ENCODE measurements at regions not wholly inside any gene's neighbourhood (a gene's known extent, or its start where the extent isn't known, plus 50 kb on each side); places are given as distances from the start of the nearest gene placed in this dataset.

DNA sequence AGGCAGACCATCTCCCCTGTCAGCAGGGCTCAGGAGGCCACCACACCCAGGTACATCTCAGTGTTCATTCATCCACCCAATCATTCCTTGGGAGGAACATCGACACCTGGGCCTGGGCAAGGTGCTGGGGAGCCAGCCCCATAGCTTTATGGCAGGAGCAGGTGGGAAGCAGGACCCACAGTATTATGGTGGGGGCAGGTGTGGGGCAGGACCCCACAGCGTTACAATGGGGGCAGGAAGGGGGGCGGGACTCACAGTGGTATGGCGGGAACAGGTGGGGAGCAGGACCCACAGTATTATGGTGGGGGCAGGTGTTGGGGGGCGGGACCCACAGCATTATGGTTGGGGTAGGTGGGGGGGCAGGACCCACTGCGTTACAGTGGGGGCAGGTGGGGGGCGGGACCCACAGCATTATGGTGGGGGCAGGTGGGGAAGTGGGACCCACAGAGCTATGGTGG is 128.9 kb upstream of the HS6ST1 start:
- no peak for DNase-seq (ENCODE audit: extremely low read depth, low read depth, low spot score)

- no peak for DNase-seq (ENCODE audit: extremely low read depth, low read depth, low spot score)
Measured at GRCh38 chr2:128448331-128449225, 129.9 kb upstream of the HS6ST1 start.

- no peak for DNase-seq (ENCODE audit: extremely low read depth, low read depth, low spot score)
Measured at GRCh38 chr2:128449226-128450061, 130.8 kb upstream of the HS6ST1 start.

GRCh38 chr2:128450211-128451024 is 131.8 kb upstream of the HS6ST1 start:
- DNase-seq (ENCODE audit: extremely low read depth, low read depth, low spot score) = no peak

DNA sequence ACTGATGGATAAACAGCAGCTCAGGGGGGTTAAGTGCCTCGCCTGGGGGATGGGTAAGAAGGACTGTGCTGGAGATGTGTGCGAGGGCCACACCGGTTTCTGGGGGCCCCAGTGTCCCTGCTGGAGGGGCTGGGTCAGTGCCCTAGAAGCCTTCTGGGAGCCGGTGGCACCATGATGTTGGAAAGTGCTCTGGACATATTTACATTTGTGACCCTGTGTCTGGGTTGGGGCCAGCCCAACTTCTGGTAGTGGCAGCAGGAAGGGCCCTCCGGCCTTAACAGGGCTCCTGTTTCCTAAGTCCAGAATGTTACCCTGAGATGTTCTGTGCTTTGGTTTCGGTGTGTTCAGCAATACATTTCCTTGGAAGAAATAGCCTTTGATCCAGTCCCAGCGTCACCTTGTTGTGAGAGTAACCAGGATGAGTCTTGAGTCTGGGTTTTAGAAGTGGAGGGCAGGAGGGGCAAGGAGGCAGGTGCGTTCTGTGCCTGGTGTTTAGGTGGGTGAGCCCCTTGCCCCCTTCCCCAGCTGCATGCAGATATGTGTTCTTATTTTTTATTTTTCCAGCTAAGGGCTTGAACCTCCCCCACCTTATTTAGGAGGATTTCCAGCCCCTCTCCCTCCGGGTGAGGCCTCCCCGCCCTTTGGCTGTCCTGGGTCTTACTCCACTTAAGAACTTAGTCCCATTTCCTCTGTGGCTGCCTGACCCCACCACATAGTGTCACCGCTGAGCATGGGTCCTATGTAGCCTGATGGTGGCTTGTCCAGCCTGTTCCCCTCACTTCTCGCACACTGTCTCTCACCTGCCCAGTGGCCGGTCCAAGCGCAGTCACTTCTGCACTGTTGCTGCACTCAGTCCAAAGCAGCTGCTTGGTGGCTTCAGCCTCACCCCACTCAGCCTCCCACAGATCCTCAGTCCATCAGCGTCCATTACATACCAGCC is 132.7 kb upstream of the HS6ST1 start:
- no peak for DNase-seq (ENCODE audit: extremely low read depth, low read depth, low spot score)

- no peak for DNase-seq (ENCODE audit: extremely low read depth, low read depth, low spot score)
Measured at GRCh38 chr2:128452024-128452411, 133.3 kb upstream of the HS6ST1 start.

DNA sequence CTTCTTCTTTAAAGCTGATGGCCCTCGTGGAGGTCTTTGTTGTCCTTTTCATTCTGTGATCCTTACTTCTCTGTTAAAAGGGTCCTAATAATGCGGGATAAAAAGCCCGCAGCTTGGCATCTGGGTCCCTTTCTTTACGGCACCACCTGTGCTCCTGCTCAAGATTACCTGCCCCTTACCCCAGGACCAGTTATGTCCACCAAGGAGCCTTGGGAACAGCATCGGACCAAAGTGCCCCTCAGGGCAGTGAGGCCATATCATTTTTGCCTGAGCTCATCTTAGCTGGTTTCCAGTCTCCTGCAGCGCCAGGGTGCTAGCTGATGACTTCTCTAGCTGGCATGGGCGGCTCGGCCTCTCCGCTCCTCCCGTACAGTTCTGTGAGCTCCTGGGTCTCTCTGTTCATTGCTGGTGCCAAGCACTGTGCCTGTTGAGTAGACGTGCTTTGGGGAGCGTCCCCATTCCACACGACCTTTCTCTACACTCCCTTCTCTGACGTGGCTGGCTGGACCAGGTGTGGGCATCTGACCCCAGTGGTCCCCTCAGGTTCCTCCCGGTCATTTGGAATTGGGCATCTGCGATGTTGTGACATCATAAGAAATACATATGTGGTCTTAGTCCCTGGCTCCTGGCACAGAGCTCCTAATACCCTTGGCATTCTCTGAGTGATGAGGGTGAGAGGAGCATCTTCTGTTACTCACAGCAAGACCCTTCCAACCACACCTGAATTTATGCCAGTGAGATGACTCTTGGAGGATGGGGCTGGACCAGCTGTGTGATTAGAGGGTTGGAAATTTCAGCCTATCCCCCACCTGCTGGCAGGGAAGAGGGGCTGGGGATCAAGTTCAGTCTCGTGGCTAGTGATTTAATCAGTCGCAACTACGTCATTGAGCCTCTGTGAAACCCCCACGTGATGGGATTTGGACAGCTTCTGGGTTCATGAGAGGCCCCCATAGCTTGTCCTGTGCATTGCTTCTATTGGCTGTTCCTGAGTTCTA is 134.2 kb upstream of the HS6ST1 start:
- no peak for DNase-seq (ENCODE audit: extremely low read depth, low read depth, low spot score)

- no peak for DNase-seq (ENCODE audit: extremely low read depth, low read depth, low spot score)
Measured at GRCh38 chr2:128454980-128455720, 136.5 kb upstream of the HS6ST1 start.

DNA sequence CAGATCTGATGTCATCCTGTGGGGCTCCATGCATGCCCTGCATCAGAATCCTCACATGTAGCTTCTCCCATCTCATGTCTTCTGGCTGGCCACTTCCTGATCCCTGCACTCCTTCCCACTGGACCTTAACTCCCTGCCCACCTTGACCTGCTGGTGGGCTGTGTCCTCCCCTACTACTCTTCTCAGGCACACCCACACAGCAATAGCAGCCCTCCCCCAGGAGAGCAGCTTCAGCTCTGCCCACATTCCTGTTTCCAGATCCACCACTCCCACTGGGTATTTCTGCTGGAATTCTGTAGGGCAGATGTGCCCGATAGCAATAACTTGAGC is 137.0 kb upstream of the HS6ST1 start:
- no peak for DNase-seq (ENCODE audit: extremely low read depth, low read depth, low spot score)

- DNase-seq (ENCODE audit: extremely low read depth, low read depth, low spot score) = no peak
Measured at GRCh38 chr2:128456281-128456680, 137.6 kb upstream of the HS6ST1 start.

DNA sequence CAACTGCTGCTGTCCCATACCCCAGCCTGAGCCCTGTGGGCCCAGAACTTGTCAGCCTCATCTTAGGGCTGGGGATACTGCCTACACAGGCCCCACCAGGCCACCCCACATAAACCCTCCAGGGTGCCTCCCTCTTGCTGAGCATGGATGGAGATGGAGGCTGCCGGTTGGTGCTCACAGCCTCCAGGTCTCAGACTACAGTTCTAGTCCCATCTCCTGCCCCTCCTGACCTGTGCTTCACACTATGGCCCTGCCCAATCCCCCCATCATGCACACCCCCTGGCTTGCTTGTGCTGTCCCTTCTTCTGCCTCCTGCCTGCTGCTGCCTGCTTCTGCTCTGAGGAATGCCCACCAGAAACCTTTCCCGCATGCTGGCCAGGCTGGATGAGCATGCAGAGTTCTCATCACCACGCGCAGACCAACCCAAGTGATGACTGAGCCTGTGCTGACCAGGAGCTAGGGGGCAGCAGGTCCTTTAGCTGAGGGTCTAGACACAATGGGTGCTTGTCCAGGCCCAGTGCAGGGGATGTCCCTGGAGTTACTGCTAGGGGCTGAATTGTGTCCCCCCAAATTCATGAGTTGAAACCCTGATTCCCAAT is 138.4 kb upstream of the HS6ST1 start:
- DNase-seq (ENCODE audit: extremely low read depth, low read depth, low spot score) = no peak

DNA sequence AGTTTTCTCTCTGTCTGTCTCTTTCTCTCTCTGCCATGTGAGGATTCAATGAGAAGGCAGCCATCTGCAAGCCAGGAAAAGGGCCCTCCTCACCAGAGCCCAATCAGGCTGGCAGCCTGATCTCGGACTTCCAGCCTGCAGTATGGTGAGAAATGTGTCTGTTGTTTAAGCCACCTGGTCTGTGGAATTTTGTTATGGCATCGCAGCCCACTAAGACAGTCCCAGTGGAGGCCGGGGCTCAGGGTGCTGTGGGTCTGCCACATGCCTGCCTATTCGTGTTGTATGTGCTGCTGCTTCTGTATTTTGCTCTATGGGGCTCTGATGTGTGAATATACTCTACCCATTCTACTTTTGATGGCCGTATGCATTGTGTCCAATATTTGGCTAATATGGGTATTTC is 139.0 kb upstream of the HS6ST1 start:
- no peak for DNase-seq (ENCODE audit: extremely low read depth, low read depth, low spot score)

DNA sequence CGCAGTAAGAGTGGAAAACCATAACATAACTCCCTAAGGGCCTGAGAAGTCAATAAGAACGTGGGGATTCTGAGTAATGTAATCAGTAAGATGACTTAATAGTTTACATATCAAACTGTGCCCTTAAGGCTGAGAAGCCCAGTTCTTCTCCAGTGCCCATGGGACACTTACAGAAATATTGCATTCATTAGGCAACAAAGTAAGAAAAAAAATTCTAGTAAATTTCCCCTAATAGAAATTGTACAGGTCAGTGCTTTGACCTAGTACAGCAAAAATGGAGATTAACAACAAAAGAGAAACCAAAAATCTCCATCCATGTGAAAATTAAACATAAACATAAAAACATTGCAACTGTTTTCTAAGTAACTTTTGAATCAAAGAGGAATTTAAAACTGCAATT is 139.8 kb upstream of the HS6ST1 start:
- DNase-seq (ENCODE audit: extremely low read depth, low read depth, low spot score) = no peak

- no peak for DNase-seq (ENCODE audit: extremely low read depth, low read depth, low spot score)
Measured at GRCh38 chr2:128464456-128464855, 145.8 kb upstream of the HS6ST1 start.

DNA sequence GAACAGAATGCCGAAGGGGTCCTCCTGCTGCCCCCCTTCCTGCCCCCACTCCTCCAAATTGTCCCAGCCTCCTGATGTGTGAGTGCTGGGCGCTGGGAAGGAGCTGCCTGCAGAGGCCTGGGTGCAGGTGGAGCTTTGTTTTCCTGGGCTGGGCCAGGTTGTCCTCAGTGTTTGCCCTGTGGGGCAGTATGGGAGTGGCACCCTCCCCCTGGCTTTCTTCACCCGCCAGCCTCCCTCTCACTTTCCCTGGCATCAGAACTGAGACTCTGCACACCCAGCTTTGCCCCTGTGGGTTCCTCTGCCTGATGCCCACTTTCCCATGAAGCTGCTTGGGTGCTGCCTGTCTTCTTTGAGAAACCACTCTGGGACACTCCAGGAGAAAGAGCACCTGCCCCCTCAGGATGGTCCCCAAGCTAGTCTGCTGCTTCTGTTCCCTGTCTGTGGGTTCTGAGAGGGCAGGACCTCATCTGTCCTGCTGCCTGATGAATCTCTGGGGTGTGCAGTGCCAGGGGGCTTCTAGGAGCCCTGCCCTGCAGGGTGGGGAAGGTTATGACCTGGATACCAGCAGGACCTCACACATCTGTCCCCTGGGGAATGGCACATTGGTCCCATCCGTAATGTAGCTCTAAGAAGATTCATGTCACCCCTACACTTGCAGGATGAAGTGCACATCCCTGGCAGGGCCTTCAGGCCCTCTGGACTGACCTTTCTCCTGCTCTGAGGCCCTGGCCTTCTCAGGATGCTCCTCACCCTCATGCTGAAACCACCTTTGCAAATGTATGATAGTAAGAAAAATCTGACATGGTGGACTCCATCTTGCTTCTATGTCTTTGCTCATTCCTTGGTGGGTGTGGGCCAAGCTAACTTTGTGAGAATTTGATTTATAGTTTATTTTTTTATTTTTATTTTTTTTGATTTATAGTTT is 146.8 kb upstream of the HS6ST1 start:
- no peak for DNase-seq (ENCODE audit: extremely low read depth, low read depth, low spot score)

DNA sequence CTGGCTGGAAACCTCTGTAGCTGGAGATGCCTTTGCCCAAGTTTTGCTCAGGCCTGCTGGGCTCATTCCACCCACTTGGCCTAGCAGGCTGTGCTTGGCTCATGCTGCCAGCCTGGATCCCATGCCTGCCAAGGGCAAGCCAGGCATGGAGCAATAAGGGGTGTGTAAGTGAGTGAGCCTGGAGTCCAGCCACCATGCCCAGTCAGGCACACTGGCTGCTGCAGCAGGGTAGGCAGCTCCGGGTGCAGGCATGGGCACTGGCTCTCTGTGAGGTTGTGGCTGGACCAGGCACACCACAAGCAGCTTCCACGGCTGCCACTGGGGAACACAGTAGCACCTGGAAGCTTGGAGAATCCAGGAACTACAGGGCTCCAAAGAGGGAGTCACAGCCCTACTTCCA is 147.7 kb upstream of the HS6ST1 start:
- no peak for DNase-seq (ENCODE audit: extremely low read depth, low read depth, low spot score)

GRCh38 chr2:128466776-128467175 is 148.1 kb upstream of the HS6ST1 start:
- DNase-seq (ENCODE audit: extremely low read depth, low read depth, low spot score) = no peak
